Natural killer cell (primary cell): ENCODE measurements at regions not wholly inside any gene's neighbourhood (a gene's known extent, or its start where the extent isn't known, plus 50 kb on each side); places are given as distances from the start of the nearest gene placed in this dataset.

Experiments used
- ATAC-seq, 3 donors: fragments of 150-1000 bp in 2 of 3; fragments of 200-7000 bp in 1 of 3; cut with Tn5 transposase; 1 replicate in 1 of 3; 2 replicates in 2 of 3; pipeline ENCODE4 v1.10.0; 2021; ENCODE audit warnings: mild to moderate bottlenecking in 2 of 3, moderate library complexity in 2 of 3
- DNase-seq, 2 donors: peaks; one replicate each; pipeline versions ENCODE4 v3.0.0 to v3.0.0-alpha.2; 2013 to 2021; ENCODE audit warnings: mixed read lengths in 1 of 2
- H3K27ac ChIP-seq: one replicate; pipeline ENCODE4 v1.5.1; 2013; ENCODE audit warnings: mild to moderate bottlenecking, low read length
- H3K27me3 ChIP-seq: one replicate; pipeline ENCODE4 v1.6.1; 2013; ENCODE audit warnings: low read length; ENCODE audit not compliant: control insufficient read depth, insufficient read depth
- H3K36me3 ChIP-seq: one replicate; pipeline ENCODE4 v1.6.1; 2013; ENCODE audit warnings: low read length; ENCODE audit not compliant: control insufficient read depth, insufficient read depth
- H3K4me1 ChIP-seq: one replicate; pipeline ENCODE4 v1.6.1; 2013; ENCODE audit warnings: low read length; ENCODE audit not compliant: control insufficient read depth, insufficient read depth
- H3K4me3 ChIP-seq: one replicate; pipeline ENCODE4 v1.5.1; 2013; ENCODE audit warnings: low read length
- H3K9me3 ChIP-seq: one replicate; pipeline ENCODE4 v1.6.1; 2013; ENCODE audit warnings: low read length; ENCODE audit not compliant: control insufficient read depth, insufficient read depth
- H3K27ac Mint-ChIP-seq, 2 donors: one replicate each; pipeline ENCODE4 v1.8.0; 2022; ENCODE audit warnings: mild to moderate bottlenecking in 2 of 2, mixed read lengths in 2 of 2, moderate library complexity in 1 of 2
- H3K27me3 Mint-ChIP-seq, 2 donors: one replicate each; pipeline ENCODE4 v1.8.0; 2022; ENCODE audit warnings: low read depth in 2 of 2, mixed read lengths in 2 of 2
- H3K36me3 Mint-ChIP-seq: one replicate; pipeline ENCODE4 v1.8.0; 2022; ENCODE audit warnings: mixed read lengths
- H3K4me1 Mint-ChIP-seq, 2 donors: one replicate each; pipeline ENCODE4 v1.8.0; 2022; ENCODE audit warnings: mixed read lengths in 2 of 2
- H3K4me3 Mint-ChIP-seq: one replicate; pipeline ENCODE4 v1.8.0; 2022; ENCODE audit warnings: mild to moderate bottlenecking, moderate library complexity, mixed read lengths
- H3K9me3 Mint-ChIP-seq, 2 donors: one replicate each; pipeline ENCODE4 v1.8.0; 2022; ENCODE audit warnings: mixed read lengths in 2 of 2
- CTCF ChIP-seq: fragments of 200-600 bp; IDR thresholded peaks from one replicate; pipeline ENCODE4 v1.8.0; 2022; ENCODE audit warnings: antibody characterized with exemption
- WGBS: methylation state at CpG from one replicate; pipeline ENCODE4 v1.1.7; 2013; ENCODE audit warnings: missing lambda C conversion rate; ENCODE audit not compliant: insufficient coverage; 5-methylcytosine and 5-hydroxymethylcytosine counted together
- intact Hi-C: fragments of 100-400 bp; cut with micrococcal nuclease; formaldehyde crosslinking; loops from one replicate; pipeline ENCODE4 v1.14.2; 2022

- no peaks in the 10 kb centered on the region for H3K27me3 ChIP-seq
- no peak for DNase-seq
- H3K36me3 ChIP-seq: no peaks in the 10 kb centered on the region
- ATAC-seq: no peak
- H3K4me3 Mint-ChIP-seq: no peak overlapping the region
- H3K9me3 ChIP-seq: no peaks in the 10 kb centered on the region
- no peak overlapping the region for H3K4me3 ChIP-seq
- no peaks in the 10 kb centered on the region for H3K36me3 Mint-ChIP-seq
- no peak for TF ChIP-seq CTCF
- H3K27me3 Mint-ChIP-seq: no peaks in the 10 kb centered on the region
- no peak overlapping the region for H3K27ac Mint-ChIP-seq
- no peaks in the 10 kb centered on the region for H3K4me1 ChIP-seq
- intact Hi-C loops: no loop called here
- H3K4me1 Mint-ChIP-seq: no peaks in the 10 kb centered on the region
- peaks cover 3% of the 10 kb centered on the region in 2 donors for H3K9me3 Mint-ChIP-seq
- no peak overlapping the region for H3K27ac ChIP-seq
- 82% methylated on average over 17 of the region's 17 CpGs for WGBS
Measured at GRCh38 chr5:2239201-2239910, 356.6 kb upstream of the IRX4 start.

- H3K27me3 Mint-ChIP-seq: no peaks in the 10 kb centered on the region
- no peak for ATAC-seq
- H3K27ac Mint-ChIP-seq: no peak overlapping the region
- H3K36me3 Mint-ChIP-seq: no peaks in the 10 kb centered on the region
- peaks cover 3% of the 10 kb centered on the region in 2 donors for H3K9me3 Mint-ChIP-seq
- intact Hi-C loops: no loop called here
- 85% methylated on average over 6 of the region's 6 CpGs for WGBS
- DNase-seq: no peak
- no peaks in the 10 kb centered on the region for H3K4me1 Mint-ChIP-seq
- H3K36me3 ChIP-seq: no peaks in the 10 kb centered on the region
- no peaks in the 10 kb centered on the region for H3K9me3 ChIP-seq
- H3K4me3 ChIP-seq: no peak overlapping the region
- no peaks in the 10 kb centered on the region for H3K27me3 ChIP-seq
- H3K27ac ChIP-seq: no peak overlapping the region
- TF ChIP-seq CTCF: no peak
- H3K4me3 Mint-ChIP-seq: no peak overlapping the region
- H3K4me1 ChIP-seq: no peaks in the 10 kb centered on the region
Measured at GRCh38 chr5:2238732-2239131, 356.0 kb upstream of the IRX4 start.

GRCh38 chr5:2227433-2227832 is 344.7 kb upstream of the IRX4 start:
- H3K36me3 Mint-ChIP-seq: no peaks in the 10 kb centered on the region
- no peaks in the 10 kb centered on the region for H3K4me1 ChIP-seq
- no peaks in the 10 kb centered on the region for H3K27me3 ChIP-seq
- H3K27ac ChIP-seq: no peak overlapping the region
- no peak for DNase-seq
- H3K9me3 ChIP-seq: no peaks in the 10 kb centered on the region
- no peak for ATAC-seq
- no peak overlapping the region for H3K4me3 ChIP-seq
- no peaks in the 10 kb centered on the region for H3K4me1 Mint-ChIP-seq
- 54% methylated on average over 3 of the region's 3 CpGs for WGBS
- intact Hi-C loops: no loop called here
- peaks cover 0 to 4% of the 10 kb centered on the region in 2 donors for H3K27me3 Mint-ChIP-seq
- no peaks in the 10 kb centered on the region for H3K36me3 ChIP-seq
- no peak overlapping the region for H3K4me3 Mint-ChIP-seq
- H3K27ac Mint-ChIP-seq: no peak overlapping the region
- TF ChIP-seq CTCF: no peak
- no peaks in the 10 kb centered on the region for H3K9me3 Mint-ChIP-seq

GRCh38 chr5:2224689-2225088 is 342.0 kb upstream of the IRX4 start:
- Mint-ChIP-seq H3K9me3 (peaks cover 0 to under 1% of the 10 kb centered on the region in 2 donors), H3K4me1 (no peaks in the 10 kb centered on the region), H3K4me3 (no peak overlapping the region), H3K36me3 (no peaks in the 10 kb centered on the region), H3K27me3 (peaks cover 0 to 4% of the 10 kb centered on the region in 2 donors), H3K27ac (no peak overlapping the region)
- no peaks in the 10 kb centered on the region for H3K4me1 ChIP-seq
- H3K27me3 ChIP-seq: no peaks in the 10 kb centered on the region
- intact Hi-C loops: no loop called here
- no peak overlapping the region for H3K4me3 ChIP-seq
- H3K27ac ChIP-seq: no peak overlapping the region
- H3K36me3 ChIP-seq: no peaks in the 10 kb centered on the region
- ATAC-seq (no peak), DNase-seq (no peak)
- 92% methylated on average over 13 of the region's 13 CpGs for WGBS
- no peak for TF ChIP-seq CTCF
- no peaks in the 10 kb centered on the region for H3K9me3 ChIP-seq
